Type B pancreatic cell (in vitro differentiated cells): ENCODE measurements at regions not wholly inside any gene's neighbourhood (a gene's known extent, or its start where the extent isn't known, plus 50 kb on each side); places are given as distances from the start of the nearest gene placed in this dataset.

Experiments used
- DNase-seq: peaks from one replicate; pipeline ENCODE4 v3.0.0; 2021; ENCODE audit warnings: mixed read lengths; ENCODE audit not compliant: unreplicated experiment; ENCODE audit errors: extremely low spot score
- H3K27ac Mint-ChIP-seq: 2 replicates; pipeline ENCODE4 v1.8.0; 2021; ENCODE audit warnings: mild to moderate bottlenecking, mixed read lengths
- H3K27me3 Mint-ChIP-seq: 2 replicates; pipeline ENCODE4 v1.8.0; 2021; ENCODE audit warnings: mixed read lengths
- H3K36me3 Mint-ChIP-seq: 2 replicates; pipeline ENCODE4 v1.8.0; 2021; ENCODE audit warnings: mixed read lengths
- H3K4me1 Mint-ChIP-seq: one replicate; pipeline ENCODE4 v1.8.0; 2021; ENCODE audit warnings: mixed read lengths; ENCODE audit not compliant: unreplicated experiment
- H3K4me3 Mint-ChIP-seq: 2 replicates; pipeline ENCODE4 v1.8.0; 2021; ENCODE audit warnings: mild to moderate bottlenecking, mixed read lengths
- H3K9me3 Mint-ChIP-seq: 2 replicates; pipeline ENCODE4 v1.8.0; 2021; ENCODE audit warnings: mixed read lengths
- TF ChIP-seq, protein P1 (sequence below): fragments of 200-600 bp; sonication (generic); conservative IDR thresholded peaks from 2 replicates; pipeline ENCODE4 v1.5.0; 2021; ENCODE audit warnings: antibody characterized with exemption, mild to moderate bottlenecking

DNA sequence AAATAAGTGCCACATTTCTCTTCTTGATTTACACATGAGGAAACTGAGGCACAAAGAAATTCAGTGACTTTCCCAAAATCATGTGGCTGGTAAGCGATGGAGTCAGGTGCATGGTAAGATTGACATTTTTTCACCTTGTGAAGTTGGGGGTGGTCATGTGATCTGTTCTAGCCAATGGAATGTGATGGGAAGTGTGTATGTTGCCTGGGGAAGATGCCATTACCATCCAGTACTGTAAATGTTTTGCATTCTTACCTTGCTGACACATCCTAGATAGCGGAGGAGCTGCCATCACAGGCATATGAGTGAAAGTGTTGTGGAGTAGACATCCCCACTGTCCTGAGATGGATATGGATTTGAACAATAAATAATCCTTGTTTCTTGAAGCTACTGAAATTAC is 499.6 kb upstream of the SULF2 start:
- Mint-ChIP-seq H3K4me1 (peaks cover 48% of the 10 kb centered on the region), H3K36me3 (no peaks in the 10 kb centered on the region), H3K9me3 (no peaks in the 10 kb centered on the region), H3K27me3 (peaks cover 6% of the 10 kb centered on the region), H3K27ac (no peak overlapping the region), H3K4me3 (no peak overlapping the region)
- DNase-seq, result no peak
- TF ChIP-seq, protein P1, sequence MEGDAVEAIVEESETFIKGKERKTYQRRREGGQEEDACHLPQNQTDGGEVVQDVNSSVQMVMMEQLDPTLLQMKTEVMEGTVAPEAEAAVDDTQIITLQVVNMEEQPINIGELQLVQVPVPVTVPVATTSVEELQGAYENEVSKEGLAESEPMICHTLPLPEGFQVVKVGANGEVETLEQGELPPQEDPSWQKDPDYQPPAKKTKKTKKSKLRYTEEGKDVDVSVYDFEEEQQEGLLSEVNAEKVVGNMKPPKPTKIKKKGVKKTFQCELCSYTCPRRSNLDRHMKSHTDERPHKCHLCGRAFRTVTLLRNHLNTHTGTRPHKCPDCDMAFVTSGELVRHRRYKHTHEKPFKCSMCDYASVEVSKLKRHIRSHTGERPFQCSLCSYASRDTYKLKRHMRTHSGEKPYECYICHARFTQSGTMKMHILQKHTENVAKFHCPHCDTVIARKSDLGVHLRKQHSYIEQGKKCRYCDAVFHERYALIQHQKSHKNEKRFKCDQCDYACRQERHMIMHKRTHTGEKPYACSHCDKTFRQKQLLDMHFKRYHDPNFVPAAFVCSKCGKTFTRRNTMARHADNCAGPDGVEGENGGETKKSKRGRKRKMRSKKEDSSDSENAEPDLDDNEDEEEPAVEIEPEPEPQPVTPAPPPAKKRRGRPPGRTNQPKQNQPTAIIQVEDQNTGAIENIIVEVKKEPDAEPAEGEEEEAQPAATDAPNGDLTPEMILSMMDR, result no peak

DNA sequence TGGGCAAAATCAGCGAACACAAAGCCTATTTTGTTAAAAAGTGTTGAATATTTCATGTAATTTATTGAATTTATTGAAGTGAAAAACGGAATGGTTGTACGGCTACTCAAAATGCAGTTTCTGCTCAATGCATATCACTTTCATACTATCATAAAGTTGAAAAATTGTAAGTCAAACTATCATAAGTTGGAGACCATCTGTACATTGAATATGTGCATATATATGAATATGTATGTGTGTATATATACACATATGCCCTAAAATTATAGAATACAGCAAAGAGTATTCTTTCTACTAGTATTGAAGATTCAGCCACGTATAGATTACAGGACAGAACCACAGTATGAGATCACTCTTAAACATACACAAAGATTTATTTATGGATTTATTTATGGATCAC is 499.0 kb upstream of the SULF2 start:
- Mint-ChIP-seq H3K4me3 (no peak overlapping the region), H3K27me3 (peaks cover 4% of the 10 kb centered on the region)
- TF ChIP-seq, protein P1, result no peak

DNA sequence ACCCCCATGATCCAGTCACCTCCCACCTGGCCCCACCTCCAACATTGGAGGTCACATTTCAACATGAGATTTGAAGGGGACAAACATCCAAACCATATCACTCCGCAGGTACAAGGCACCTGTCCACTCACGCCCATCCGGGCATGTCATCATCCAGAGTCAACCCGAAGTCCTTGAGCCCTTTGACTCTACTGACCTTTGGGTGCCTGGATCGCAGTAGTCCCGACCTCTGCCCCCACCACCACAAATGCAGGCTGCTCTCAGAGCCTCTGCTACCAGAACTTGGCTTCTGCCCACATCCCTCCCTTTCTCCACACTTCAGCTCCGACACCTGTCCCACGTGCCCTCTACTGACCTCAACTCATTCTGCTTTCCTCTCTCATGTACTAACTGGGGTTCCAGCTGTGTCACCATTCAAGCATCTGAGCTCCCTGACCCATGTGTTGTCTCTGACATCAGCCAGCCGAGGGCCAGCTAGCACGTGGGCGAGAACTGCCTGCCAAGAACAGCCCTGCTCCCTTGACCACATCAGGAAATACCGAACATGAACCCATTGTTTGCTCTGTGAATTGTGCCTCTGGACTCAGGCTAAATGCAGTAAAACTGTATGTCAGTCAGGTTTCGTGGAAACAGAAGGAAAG is 498.3 kb upstream of the SULF2 start:
- no peak for DNase-seq
- Mint-ChIP-seq H3K27ac (peak overlapping the region; percentile 84), H3K4me1 (peaks cover 52% of the 10 kb centered on the region), H3K4me3 (no peak overlapping the region), H3K9me3 (no peaks in the 10 kb centered on the region), H3K27me3 (no peaks in the 10 kb centered on the region), H3K36me3 (no peaks in the 10 kb centered on the region)
- TF ChIP-seq, protein P1, result no peak

More for the DNA sequence above, 499.0 kb upstream of the SULF2 start:
- Mint-ChIP-seq H3K9me3 (no peaks in the 10 kb centered on the region), H3K4me1 (peaks cover 47% of the 10 kb centered on the region), H3K36me3 (no peaks in the 10 kb centered on the region), H3K27ac (no peak overlapping the region)
- DNase-seq, result no peak

DNA sequence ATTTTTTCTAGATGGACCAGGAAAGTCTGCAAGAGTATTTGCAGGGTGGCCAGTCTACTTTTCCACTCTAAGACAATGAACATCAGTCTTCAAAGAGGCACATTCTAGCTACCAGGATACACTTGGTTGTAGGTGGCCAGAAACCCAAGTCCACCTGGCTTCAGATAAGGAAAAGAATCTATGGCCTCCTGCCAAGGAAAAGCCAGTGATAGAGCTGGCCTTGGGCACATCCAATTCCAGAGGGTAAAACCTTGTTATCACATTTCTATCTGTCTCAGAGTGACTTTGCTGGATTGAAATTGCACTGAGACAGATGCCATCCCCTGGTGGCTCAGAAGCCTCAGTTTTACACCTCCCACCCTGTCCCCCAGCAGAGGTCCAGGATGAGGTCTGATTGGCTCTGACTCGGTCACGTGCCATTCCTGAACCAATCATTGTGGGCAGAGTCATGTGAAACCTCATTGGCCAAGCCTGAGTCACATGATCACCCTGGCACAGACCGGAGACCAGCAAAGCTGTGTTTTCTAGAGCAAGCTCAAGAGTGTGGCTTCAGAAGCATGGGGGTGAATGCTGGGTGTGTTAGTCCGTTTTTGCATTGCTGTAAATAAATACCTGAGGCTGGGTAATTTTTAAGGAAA is 497.4 kb upstream of the SULF2 start:
- Mint-ChIP-seq H3K36me3 (no peaks in the 10 kb centered on the region), H3K27me3 (no peaks in the 10 kb centered on the region), H3K27ac (no peak overlapping the region), H3K4me1 (peaks cover 57% of the 10 kb centered on the region), H3K9me3 (no peaks in the 10 kb centered on the region), H3K4me3 (no peak overlapping the region)
- DNase-seq, result no peak
- TF ChIP-seq, protein P1, result no peak

DNA sequence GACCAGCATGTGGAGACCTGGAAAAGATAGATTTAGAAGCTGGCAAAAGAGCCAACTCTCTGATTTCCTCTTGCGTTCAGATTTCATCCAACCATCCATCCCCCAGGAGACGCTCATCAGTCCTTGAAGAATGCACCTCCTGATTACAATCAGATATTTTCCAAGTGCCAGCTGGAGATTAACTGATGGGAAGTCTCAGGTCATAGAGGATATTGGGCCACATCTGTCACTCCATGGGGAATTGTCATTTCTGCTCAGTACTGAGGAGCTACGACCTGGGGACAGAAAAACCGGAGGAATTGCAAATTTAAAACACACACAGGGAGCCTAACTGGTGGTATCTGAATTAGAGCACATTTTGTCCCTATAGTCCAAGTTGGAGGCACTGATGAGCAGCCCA is 496.2 kb upstream of the SULF2 start:
- TF ChIP-seq, protein P1, result no peak
- no peak overlapping the region for H3K4me3 Mint-ChIP-seq
- H3K27ac Mint-ChIP-seq, result no peak overlapping the region
- H3K27me3 Mint-ChIP-seq, result no peaks in the 10 kb centered on the region
- peaks cover 50% of the 10 kb centered on the region for H3K4me1 Mint-ChIP-seq
- no peaks in the 10 kb centered on the region for H3K36me3 Mint-ChIP-seq
- DNase-seq, result no peak
- H3K9me3 Mint-ChIP-seq, result no peaks in the 10 kb centered on the region
